ENCODE measurements at regions not wholly inside any gene's neighbourhood (a gene's known extent, or its start where the extent isn't known, plus 50 kb on each side); places are given as distances from the start of the nearest gene placed in this dataset.

GRCh38 chr14:106809615-106810014 lies 1283.2 kb downstream of the TMEM121 start:
- TF ChIP-seq ZFP30 (CRISPR knock-in tag; IDR thresholded peaks at IDR 0.05) (no peak), ZC3H10 (CRISPR knock-in tag; IDR thresholded peaks at IDR 0.05) (no peak), PATZ1 (CRISPR knock-in tag; IDR thresholded peaks at IDR 0.05; ENCODE audit: borderline replicate concordance) (no peak), POU6F1 (CRISPR knock-in tag; IDR thresholded peaks at IDR 0.05; ENCODE audit: borderline replicate concordance, low read depth) (no peak), CSRNP3 (CRISPR knock-in tag; IDR thresholded peaks at IDR 0.05) (no peak), ZNF565 (CRISPR knock-in tag; conservative IDR thresholded peaks at IDR 0.05; ENCODE audit: low read depth) (no peak)
